HG03558 (cell line): ENCODE measurements at regions not wholly inside any gene's neighbourhood (a gene's known extent, or its start where the extent isn't known, plus 50 kb on each side); places are given as distances from the start of the nearest gene placed in this dataset.

Source experiments
- ATAC-seq: cut with Tn5 transposase; IDR thresholded peaks from one replicate; pipeline ENCODE4 v1.9.1; 2021; ENCODE audit warnings: moderate number of reproducible peaks; ENCODE audit not compliant: unreplicated experiment; ENCODE audit errors: extremely low read depth

- ATAC-seq = no peak
Observed at GRCh38 chr15:61746589-61746988, 313.7 kb downstream of the VPS13C start.

- no peak for ATAC-seq
Observed at GRCh38 chr15:61743345-61743909, 316.8 kb downstream of the VPS13C start.

GRCh38 chr15:61742591-61742990 is 317.7 kb downstream of the VPS13C start:
- no peak for ATAC-seq

GRCh38 chr15:61736790-61737189 is 323.5 kb downstream of the VPS13C start:
- no peak for ATAC-seq

- no peak for ATAC-seq
Observed at GRCh38 chr15:61731099-61731498, 329.1 kb downstream of the VPS13C start.

- ATAC-seq = no peak
Observed at GRCh38 chr15:61729646-61730045, 330.6 kb downstream of the VPS13C start.

GRCh38 chr15:61726166-61726565 is 334.1 kb downstream of the VPS13C start:
- no peak for ATAC-seq

- ATAC-seq = no peak
Observed at GRCh38 chr15:61725251-61725650, 335.0 kb downstream of the VPS13C start.

GRCh38 chr15:61724251-61724939 is 335.9 kb downstream of the VPS13C start:
- ATAC-seq = no peak

GRCh38 chr15:61721418-61721817 is 338.8 kb downstream of the VPS13C start:
- ATAC-seq = no peak

GRCh38 chr15:61720197-61720704 is 340.0 kb downstream of the VPS13C start:
- ATAC-seq = no peak

GRCh38 chr15:61715082-61715481 is 345.2 kb downstream of the VPS13C start:
- no peak for ATAC-seq

- ATAC-seq = no peak
Observed at GRCh38 chr15:61712129-61712759, 348.0 kb downstream of the VPS13C start.

GRCh38 chr15:61702224-61703020 is 357.8 kb downstream of the VPS13C start:
- ATAC-seq = no peak

GRCh38 chr15:61701455-61701854 is 358.8 kb downstream of the VPS13C start:
- no peak for ATAC-seq

- no peak for ATAC-seq
Observed at GRCh38 chr15:61700803-61701202, 359.4 kb downstream of the VPS13C start.

- no peak for ATAC-seq
Observed at GRCh38 chr15:61697796-61698195, 362.5 kb downstream of the VPS13C start.

- no peak for ATAC-seq
Observed at GRCh38 chr15:61689067-61689466, 371.2 kb downstream of the VPS13C start.

GRCh38 chr15:61687651-61688050 is 372.6 kb downstream of the VPS13C start:
- ATAC-seq = no peak

- no peak for ATAC-seq
Observed at GRCh38 chr15:61687124-61687523, 373.1 kb downstream of the VPS13C start.

- no peak for ATAC-seq
Observed at GRCh38 chr15:61685971-61686370, 374.3 kb downstream of the VPS13C start.
